Smooth muscle cell (in vitro differentiated cells): ENCODE measurements at regions not wholly inside any gene's neighbourhood (a gene's known extent, or its start where the extent isn't known, plus 50 kb on each side); places are given as distances from the start of the nearest gene placed in this dataset.

Source experiments
- DNase-seq: peaks from one replicate; lab custom pipeline; 2025; ENCODE audit not compliant: unreplicated experiment; lab: John Stamatoyannopoulos, UW
- H2AFZ ChIP-seq: fragments of 200-600 bp; sonication (generic); 2 replicates; pipeline ENCODE4 v1.6.0; 2016; ENCODE audit warnings: antibody characterized with exemption, low read depth, mild to moderate bottlenecking
- H3F3A ChIP-seq: fragments of 200-600 bp; sonication (generic); 2 replicates; pipeline ENCODE4 v1.6.0; 2017; ENCODE audit warnings: antibody characterized with exemption, low read depth
- H3K27ac ChIP-seq: fragments of 200-600 bp; sonication (generic); 2 replicates; pipeline ENCODE4 v1.5.1; 2016; ENCODE audit warnings: low read depth, mild to moderate bottlenecking
- H3K27me3 ChIP-seq: fragments of 200-600 bp; sonication (generic); 2 replicates; pipeline ENCODE4 v1.6.1; 2016; ENCODE audit warnings: low read depth, mild to moderate bottlenecking
- H3K36me3 ChIP-seq: fragments of 200-600 bp; sonication (generic); 2 replicates; pipeline ENCODE4 v1.5.1; 2016; ENCODE audit warnings: low read depth
- H3K4me1 ChIP-seq: fragments of 200-600 bp; sonication (generic); 2 replicates; pipeline ENCODE4 v1.5.1; 2016; ENCODE audit warnings: low read depth
- H3K4me2 ChIP-seq: fragments of 200-600 bp; sonication (generic); 2 replicates; pipeline ENCODE4 v1.6.0; 2016; ENCODE audit warnings: mild to moderate bottlenecking
- H3K4me3 ChIP-seq: fragments of 200-600 bp; sonication (generic); 2 replicates; pipeline ENCODE4 v1.5.1; 2016; ENCODE audit warnings: mild to moderate bottlenecking
- H3K79me2 ChIP-seq: fragments of 200-600 bp; sonication (generic); 2 replicates; pipeline ENCODE4 v1.6.0; 2016; ENCODE audit warnings: low read depth, mild to moderate bottlenecking
- H3K9ac ChIP-seq: fragments of 200-600 bp; sonication (generic); 2 replicates; pipeline ENCODE4 v1.6.0; 2016; ENCODE audit warnings: low read depth
- H3K9me3 ChIP-seq: fragments of 200-600 bp; sonication (generic); replicated peaks from 2 replicates; pipeline ENCODE4 v1.5.1; 2016; ENCODE audit warnings: low read depth
- H4K20me1 ChIP-seq: fragments of 200-600 bp; sonication (generic); 2 replicates; pipeline ENCODE4 v1.6.0; 2016; ENCODE audit warnings: low read depth
- CTCF ChIP-seq: fragments of 200-600 bp; sonication (generic); IDR thresholded peaks from 2 replicates; pipeline ENCODE4 v1.5.1; 2017; ENCODE audit warnings: borderline replicate concordance, mild to moderate bottlenecking, antibody characterized with exemption; ENCODE audit not compliant: insufficient read depth, poor library complexity, severe bottlenecking
- WGBS: methylation state at CpG from one replicate; pipeline ENCODE4 v1.1.7; 2016; ENCODE audit warnings: low lambda C conversion rate; 5-methylcytosine and 5-hydroxymethylcytosine counted together

- Histone ChIP-seq H3K79me2 (no peaks in the 10 kb centered on the region), H3K9ac (no peak overlapping the region), H3K27ac (no peak overlapping the region), H4K20me1 (no peaks in the 10 kb centered on the region), H3K27me3 (no peaks in the 10 kb centered on the region), H3K4me1 (peaks cover 10% of the 10 kb centered on the region), H3K9me3 (no peaks in the 10 kb centered on the region), H3K36me3 (no peaks in the 10 kb centered on the region), H3K4me2 (no peak overlapping the region), H3K4me3 (no peak overlapping the region), H2AFZ (no peak overlapping the region), H3F3A (peaks cover 3% of the 10 kb centered on the region)
- WGBS, result 84% methylated on average over 7 of the region's 7 CpGs
- no peak for DNase-seq
- no peak for TF ChIP-seq CTCF
Observed at GRCh38 chr12:67452119-67452805, 183.1 kb downstream of the CAND1 start.

GRCh38 chr12:67453191-67453590 lies 184.0 kb downstream of the CAND1 start:
- no peak for DNase-seq
- Histone ChIP-seq H3F3A (peaks cover 3% of the 10 kb centered on the region), H3K4me3 (no peak overlapping the region), H3K9ac (no peak overlapping the region), H4K20me1 (no peaks in the 10 kb centered on the region), H3K27ac (no peak overlapping the region), H3K27me3 (no peaks in the 10 kb centered on the region), H3K36me3 (no peaks in the 10 kb centered on the region), H3K9me3 (no peaks in the 10 kb centered on the region), H3K4me2 (no peak overlapping the region), H3K4me1 (peaks cover 13% of the 10 kb centered on the region), H3K79me2 (no peaks in the 10 kb centered on the region), H2AFZ (no peak overlapping the region)
- whole genome bisulfite sequencing, result 94% methylated on average over 3 of the region's 3 CpGs
- no peak for TF ChIP-seq CTCF

GRCh38 chr12:67455236-67455635 lies 186.1 kb downstream of the CAND1 start:
- Histone ChIP-seq H3K79me2 (no peaks in the 10 kb centered on the region), H3K9me3 (no peaks in the 10 kb centered on the region), H3K36me3 (no peaks in the 10 kb centered on the region), H3K9ac (no peak overlapping the region), H3K27me3 (no peaks in the 10 kb centered on the region), H4K20me1 (no peaks in the 10 kb centered on the region), H3K4me2 (no peak overlapping the region), H3K4me1 (peaks cover 21% of the 10 kb centered on the region), H2AFZ (no peak overlapping the region), H3F3A (peaks cover 3% of the 10 kb centered on the region), H3K4me3 (no peak overlapping the region), H3K27ac (no peak overlapping the region)
- DNase-seq, result no peak
- TF ChIP-seq CTCF, result no peak
- 90% methylated on average over 6 of the region's 6 CpGs for WGBS

- Histone ChIP-seq H3K27ac (peak overlapping the region; percentile 47), H3K4me3 (no peak overlapping the region), H3K27me3 (no peaks in the 10 kb centered on the region), H3K9ac (no peak overlapping the region), H3K36me3 (no peaks in the 10 kb centered on the region), H3F3A (peaks cover 3% of the 10 kb centered on the region), H3K4me2 (peak overlapping the region; percentile 49), H3K79me2 (no peaks in the 10 kb centered on the region), H3K9me3 (no peaks in the 10 kb centered on the region), H4K20me1 (no peaks in the 10 kb centered on the region), H3K4me1 (peaks cover 21% of the 10 kb centered on the region), H2AFZ (no peak overlapping the region)
- no peak for DNase-seq
- 56% methylated on average over 3 of the region's 3 CpGs for WGBS
- no peak for TF ChIP-seq CTCF
Observed at GRCh38 chr12:67456431-67456901, 187.3 kb downstream of the CAND1 start.
